GM12873 (cell line): ENCODE measurements at regions not wholly inside any gene's neighbourhood (a gene's known extent, or its start where the extent isn't known, plus 50 kb on each side); places are given as distances from the start of the nearest gene placed in this dataset.

Source experiments
- TF ChIP-seq, protein P1 (sequence below): IDR thresholded peaks from 2 replicates; pipeline ENCODE4 v1.5.1; 2012; ENCODE audit warnings: low read depth, mild to moderate bottlenecking, moderate library complexity, low read length, control low read depth; ENCODE audit not compliant: insufficient read depth; ENCODE audit errors: missing control alignments

- TF ChIP-seq, protein P1, sequence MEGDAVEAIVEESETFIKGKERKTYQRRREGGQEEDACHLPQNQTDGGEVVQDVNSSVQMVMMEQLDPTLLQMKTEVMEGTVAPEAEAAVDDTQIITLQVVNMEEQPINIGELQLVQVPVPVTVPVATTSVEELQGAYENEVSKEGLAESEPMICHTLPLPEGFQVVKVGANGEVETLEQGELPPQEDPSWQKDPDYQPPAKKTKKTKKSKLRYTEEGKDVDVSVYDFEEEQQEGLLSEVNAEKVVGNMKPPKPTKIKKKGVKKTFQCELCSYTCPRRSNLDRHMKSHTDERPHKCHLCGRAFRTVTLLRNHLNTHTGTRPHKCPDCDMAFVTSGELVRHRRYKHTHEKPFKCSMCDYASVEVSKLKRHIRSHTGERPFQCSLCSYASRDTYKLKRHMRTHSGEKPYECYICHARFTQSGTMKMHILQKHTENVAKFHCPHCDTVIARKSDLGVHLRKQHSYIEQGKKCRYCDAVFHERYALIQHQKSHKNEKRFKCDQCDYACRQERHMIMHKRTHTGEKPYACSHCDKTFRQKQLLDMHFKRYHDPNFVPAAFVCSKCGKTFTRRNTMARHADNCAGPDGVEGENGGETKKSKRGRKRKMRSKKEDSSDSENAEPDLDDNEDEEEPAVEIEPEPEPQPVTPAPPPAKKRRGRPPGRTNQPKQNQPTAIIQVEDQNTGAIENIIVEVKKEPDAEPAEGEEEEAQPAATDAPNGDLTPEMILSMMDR: no peak
Observed at GRCh38 chr17:77487677-77488530, 347.1 kb downstream of the SEC14L1 start.

DNA sequence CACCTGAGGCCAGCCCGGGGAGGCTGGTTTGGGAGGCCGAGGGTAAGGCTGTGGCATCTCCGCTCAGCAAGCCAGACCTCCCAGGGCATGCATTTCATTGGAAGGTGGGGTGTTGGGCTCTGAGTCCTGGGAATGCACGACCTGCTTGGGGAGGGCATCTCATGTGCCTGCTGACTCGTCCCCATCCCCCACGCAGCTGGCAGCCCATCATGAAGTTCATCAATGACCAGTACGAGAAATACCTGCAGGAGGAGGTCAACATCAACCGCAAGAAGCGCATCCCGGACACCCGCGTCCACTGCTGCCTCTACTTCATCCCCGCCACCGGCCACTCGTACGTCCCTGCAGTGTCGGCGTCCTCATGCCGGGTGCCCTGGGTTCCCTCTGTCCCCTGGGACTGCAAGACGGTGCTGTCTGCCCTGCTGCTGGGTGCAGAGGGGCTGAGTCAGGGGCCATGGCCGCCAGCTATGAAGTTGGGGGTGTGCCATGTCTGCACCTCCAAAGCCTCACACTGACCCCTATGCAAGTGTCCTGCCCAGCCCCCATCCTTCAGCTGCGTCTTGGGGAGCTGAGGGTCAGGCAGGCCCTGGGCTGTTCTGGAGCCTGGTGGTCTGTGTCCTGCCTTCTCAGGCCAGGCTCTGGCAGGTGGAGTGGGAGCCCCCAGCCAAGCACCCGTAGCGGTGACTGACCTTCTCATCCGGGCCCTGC lies 347.9 kb downstream of the SEC14L1 start:
- TF ChIP-seq, protein P1: no peak

DNA sequence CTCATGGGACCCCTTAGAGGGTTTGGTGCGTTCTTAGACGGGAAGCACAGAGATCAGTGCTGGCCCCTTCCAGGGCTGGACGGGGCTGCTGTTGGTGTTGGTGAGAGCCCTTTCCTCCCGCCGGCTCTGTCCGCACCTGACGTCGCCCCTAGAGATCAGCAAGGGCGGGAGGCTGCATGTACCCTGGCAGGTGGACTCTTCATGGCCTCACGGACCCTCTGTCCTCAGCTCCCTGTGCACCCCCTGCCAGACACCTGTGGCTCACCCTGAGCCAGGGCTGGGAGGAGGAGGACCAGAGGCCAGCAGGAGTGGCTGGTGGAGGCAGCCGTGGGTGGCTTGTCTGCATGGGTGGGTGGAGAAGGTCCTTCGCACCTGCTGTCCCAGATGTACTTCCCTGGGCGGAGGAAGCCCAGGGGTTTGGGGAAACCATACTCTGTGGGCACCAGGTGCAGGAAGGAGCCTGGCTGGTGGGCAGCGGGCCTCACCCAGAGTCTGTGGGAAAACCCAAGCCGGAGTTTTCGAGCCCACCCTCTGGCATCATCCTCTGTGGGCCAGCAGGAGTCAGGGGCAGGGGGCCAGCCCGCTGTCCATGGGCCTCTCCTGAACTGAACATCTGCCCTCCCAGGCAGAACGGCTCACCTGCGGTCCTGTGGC lies 348.6 kb downstream of the SEC14L1 start:
- TF ChIP-seq, protein P1: no peak

- TF ChIP-seq, protein P1: no peak
Observed at GRCh38 chr17:77489893-77490255, 349.1 kb downstream of the SEC14L1 start.

DNA sequence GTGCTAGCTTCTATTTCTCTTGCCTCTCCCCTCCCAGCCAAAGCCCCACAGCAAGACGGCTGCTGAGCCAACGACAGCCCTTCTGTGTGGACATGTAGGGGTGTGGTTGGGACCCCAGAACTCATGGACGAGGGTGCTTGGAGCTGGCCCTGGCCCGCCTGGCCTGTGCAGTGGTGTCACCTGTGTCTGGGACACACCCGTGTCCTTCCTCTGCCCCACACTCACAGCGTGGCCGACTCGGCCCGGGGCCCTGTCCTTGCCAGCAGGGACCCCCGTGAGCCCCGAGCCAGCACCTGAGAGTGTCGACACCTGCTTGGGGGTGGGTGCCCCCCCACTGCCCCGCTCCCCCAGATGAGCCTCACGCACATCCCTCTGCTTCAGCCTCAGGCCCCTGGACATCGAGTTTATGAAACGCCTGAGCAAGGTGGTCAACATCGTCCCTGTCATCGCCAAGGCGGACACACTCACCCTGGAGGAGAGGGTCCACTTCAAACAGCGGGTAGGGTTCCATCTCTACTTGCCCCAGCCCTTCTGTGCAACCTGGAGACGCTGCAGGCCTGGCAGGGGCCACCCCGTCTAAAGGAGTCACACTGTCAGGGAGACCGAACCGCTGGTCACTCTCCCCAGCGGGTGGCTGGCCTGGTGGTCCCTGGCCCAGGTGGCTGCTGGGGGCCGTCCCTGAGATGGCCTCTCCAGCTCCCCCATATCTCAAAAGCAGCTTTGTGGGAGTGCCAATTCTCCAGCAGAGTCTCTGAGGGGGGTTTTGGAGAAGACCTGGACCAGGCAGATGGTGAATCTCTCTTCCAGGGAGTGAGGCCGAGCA lies 349.8 kb downstream of the SEC14L1 start:
- TF ChIP-seq, protein P1: no peak

DNA sequence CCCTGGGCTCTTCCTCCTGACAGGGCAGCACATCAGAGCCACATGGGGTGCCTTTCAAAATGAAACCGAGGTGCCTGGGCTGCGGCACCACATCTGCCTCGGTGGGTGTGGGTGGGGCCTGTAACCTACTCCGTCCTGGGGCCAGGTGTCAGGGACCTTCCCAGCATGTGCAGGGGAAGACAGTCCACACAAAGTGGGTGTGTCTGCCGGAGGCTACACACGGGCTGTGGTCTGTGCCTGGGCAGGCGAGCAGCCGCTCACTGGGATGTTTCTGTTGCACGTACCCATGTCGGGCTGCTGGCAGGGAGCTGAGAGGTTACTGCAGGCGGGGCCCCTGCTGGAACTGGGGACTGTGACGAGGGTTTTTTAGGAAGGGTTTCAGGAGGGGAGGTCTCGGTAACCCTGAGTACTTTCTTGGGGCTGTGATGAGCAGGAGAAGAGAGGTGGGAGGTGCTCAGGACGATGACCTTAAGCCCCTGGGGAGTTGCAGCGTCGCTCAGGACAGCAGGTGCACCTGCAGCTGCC lies 351.2 kb downstream of the SEC14L1 start:
- TF ChIP-seq, protein P1: no peak
